ENCODE measurements at regions not wholly inside any gene's neighbourhood (a gene's known extent, or its start where the extent isn't known, plus 50 kb on each side); places are given as distances from the start of the nearest gene placed in this dataset.

GRCh38 chr5:173781816-173782670 is 106.1 kb upstream of the CPEB4 start:
- peak; percentile 84 to 85 for TF ChIP-seq POLR2AphosphoS5 (IDR thresholded peaks at IDR 0.05)
- TF ChIP-seq POLR2A (IDR thresholded peaks at IDR 0.05), result peak in 1 of 4 donors; percentile 52
- no peak for TF ChIP-seq CTCF (IDR thresholded peaks at IDR 0.05)

All from upper lobe of left lung (tissue), 4 donors.